ENCODE measurements at regions not wholly inside any gene's neighbourhood (a gene's known extent, or its start where the extent isn't known, plus 50 kb on each side); places are given as distances from the start of the nearest gene placed in this dataset. TPM values are rescaled to one million over a fixed set of nuclear protein-coding genes. Genes with fewer than 3 reads are reported as not detected.

- Histone ChIP-seq H3K18ac (ENCODE audit: low read depth, low read length) (no peak overlapping the region), H4K8ac (ENCODE audit: low read depth in 2 of 2, low read length in 2 of 2) (no peak overlapping the region), H3K36me3 (ENCODE audit: control insufficient read depth, insufficient read depth, low read length) (no peaks in the 10 kb centered on the region), H3K9me1 (ENCODE audit: insufficient read depth, low read length) (peaks cover 3% of the 10 kb centered on the region), H3K4me1 (ENCODE audit: control insufficient read depth, insufficient read depth, low read length) (peaks cover 2% of the 10 kb centered on the region), H3K4me2 (ENCODE audit: low read depth, low read length) (no peak overlapping the region), H3K79me1 (ENCODE audit: low read depth in 1 of 2, low read length in 2 of 2) (peaks cover 0 to 6% of the 10 kb centered on the region in 2 experiments; a peak in 1 of 4 replicates), H4K20me1 (ENCODE audit: insufficient read depth, low read length) (no peaks in the 10 kb centered on the region), H3K9me3 (ENCODE audit: control insufficient read depth, insufficient read depth, low read length) (no peaks in the 10 kb centered on the region), H3K14ac (replicated peaks; ENCODE audit: low read depth, low read length) (no peak overlapping the region), H4K5ac (ENCODE audit: low read depth, low read length) (no peak overlapping the region), H3K27me3 (ENCODE audit: control insufficient read depth, insufficient read depth, low read length) (peaks cover 5% of the 10 kb centered on the region; the same call in 1 of the 2 replicates), H3K9ac (ENCODE audit: low read depth, low read length) (no peak overlapping the region), H2BK5ac (ENCODE audit: low read depth, low read length, poor library complexity, severe bottlenecking) (no peak overlapping the region), H3K4ac (ENCODE audit: low read depth, low read length) (no peak overlapping the region), H2BK15ac (ENCODE audit: low read depth, low read length) (no peak overlapping the region), H2BK20ac (ENCODE audit: low read depth, low read length) (no peak overlapping the region), H3K4me3 (ENCODE audit: insufficient read depth, low read depth, low read length) (no peak overlapping the region), H2AK5ac (ENCODE audit: low read depth, low read length) (no peak overlapping the region), H2BK120ac (ENCODE audit: low read depth, low read length) (no peak overlapping the region), H4K91ac (ENCODE audit: insufficient read depth, low read depth, low read length) (no peak overlapping the region), H3K56ac (ENCODE audit: extremely low read depth, insufficient read depth, low read length) (no peak overlapping the region), H3K23ac (ENCODE audit: low read depth, low read length) (no peak overlapping the region), H2AK9ac (replicated peaks; ENCODE audit: low read depth, low read length, poor library complexity) (no peak overlapping the region), H3K27ac (ENCODE audit: insufficient read depth, low read length) (no peak overlapping the region), H2AFZ (replicated peaks; ENCODE audit: low read length, poor library complexity) (no peak overlapping the region)
- dilution Hi-C loops (cut with HindIII; ENCODE audit: low sequenced_read_pairs, unreplicated experiment) (no loop called here), intact Hi-C loops (cut with micrococcal nuclease) (no loop called here), in situ Hi-C loops (cut with MboI; ENCODE audit: low sequenced_read_pairs) (no loop called here)
- DNase-seq, result no peak
- WGBS, 2 experiments (ENCODE audit: extremely low coverage in 2 of 2, insufficient read length in 1 of 2), result 93% methylated on average over 3 of the region's 8 CpGs; no CpG with 5 or more reads in 1 of the 2 experiments
- ChIA-PET POLR2A (ENCODE audit: unreplicated experiment) (no interaction called here), CTCF (no interaction called here)
- no peak for TF ChIP-seq RAD21 (IDR thresholded peaks at IDR 0.05; ENCODE audit: low read length)
- no peak for TF ChIP-seq RFX5 (IDR thresholded peaks at IDR 0.05; ENCODE audit: low read depth, low read length)
- TF ChIP-seq RCOR1 (IDR thresholded peaks at IDR 0.05; ENCODE audit: insufficient replicate concordance, low read length), result no peak
- TF ChIP-seq ELK1 (IDR thresholded peaks at IDR 0.05; ENCODE audit: borderline replicate concordance, low read depth, low read length), result no peak
- TF ChIP-seq MXI1 (IDR thresholded peaks at IDR 0.05; ENCODE audit: borderline replicate concordance, low read depth, low read length), result no peak
- no peak for ATAC-seq (ENCODE audit: low read depth)
- BruUV-seq (replicated peaks), result no TSS peak
These were observed 50.5 kb upstream of the CSPG4 start for GRCh38 chr15:75763137-75763611.

Small RNA genes in the stretch of these regions (microRNA-seq; reads per million reads assigned to microRNA genes)
- not detected for gene RN7SL319P (ENCODE audit: insufficient read depth, insufficient read length)

Small RNA genes in the stretch of these regions (small RNA-seq; reads per million reads assigned to genes)
- 0 reads per million in 5 experiments for gene RN7SL319P

Data from IMR-90 (cell line).